ENCODE measurements at regions not wholly inside any gene's neighbourhood (a gene's known extent, or its start where the extent isn't known, plus 50 kb on each side); places are given as distances from the start of the nearest gene placed in this dataset.

DNA sequence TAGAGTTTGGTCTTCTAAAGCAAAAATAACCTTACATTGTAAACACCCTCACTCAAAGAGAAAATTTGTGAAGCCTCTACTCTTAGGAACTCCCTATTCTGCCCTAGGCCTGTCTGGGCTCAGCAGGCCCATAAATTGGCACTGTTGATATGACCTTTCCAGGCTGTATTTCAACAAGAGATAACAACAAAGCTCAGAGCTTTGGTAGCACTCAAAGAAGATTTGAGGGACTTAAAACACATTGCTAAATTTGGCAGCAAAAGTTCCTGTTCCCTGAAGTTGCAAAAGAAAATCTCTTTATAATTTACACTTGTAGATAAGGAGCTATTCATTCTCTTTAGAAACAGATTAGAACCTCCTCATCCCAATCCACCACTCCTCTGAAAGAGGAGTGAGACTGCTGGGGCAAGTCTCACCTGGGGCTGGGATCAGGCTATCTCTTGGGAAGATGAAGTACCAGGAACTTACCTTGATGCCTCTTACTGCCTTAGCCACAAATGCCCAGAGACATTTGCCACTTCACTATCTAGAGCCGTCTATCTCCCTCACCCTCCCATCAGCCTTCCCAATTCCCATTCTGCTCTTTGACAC, 110.4 kb upstream of the AKIP1 start:
- DNase-seq: no peak

DNA sequence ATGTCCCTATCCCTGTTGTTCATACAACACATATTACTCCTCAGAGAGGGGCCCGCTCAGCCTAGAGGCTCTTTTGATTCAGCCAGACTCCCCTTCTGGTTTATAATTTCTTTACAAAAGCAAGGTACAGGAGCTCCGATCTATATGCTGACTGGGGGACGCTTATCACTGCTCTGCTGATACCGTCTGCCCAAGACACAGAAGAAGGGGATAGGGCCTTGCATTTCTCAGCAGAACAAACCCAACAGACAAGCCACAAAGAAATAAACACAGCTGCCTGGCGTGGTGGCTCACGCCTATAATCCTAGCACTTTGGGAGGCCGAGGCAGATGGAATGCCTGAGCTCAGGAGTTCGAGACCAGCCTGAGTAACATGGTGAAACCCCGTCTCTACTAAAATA, 109.9 kb upstream of the AKIP1 start:
- DNase-seq: no peak

DNA sequence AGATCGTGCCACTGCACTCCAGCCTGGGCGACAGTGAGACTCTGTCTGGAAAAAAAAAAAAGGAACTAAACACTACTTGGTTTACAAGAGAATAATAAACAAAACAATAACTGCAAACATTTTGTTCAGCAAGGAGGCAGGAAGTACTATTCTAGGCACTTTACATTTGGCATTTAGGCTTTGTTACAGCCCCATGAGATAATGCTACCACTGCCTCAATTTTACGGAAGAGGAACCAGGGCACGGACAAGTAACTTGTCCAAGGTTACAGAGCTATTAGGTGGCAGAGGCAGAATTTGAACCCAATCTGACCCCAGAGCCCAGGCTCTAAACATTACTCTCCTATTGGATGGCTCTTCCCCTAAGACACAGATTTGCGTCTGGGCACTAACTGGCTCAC, 108.7 kb upstream of the AKIP1 start:
- DNase-seq: no peak

GRCh38 chr11:8803973-8804372, 107.0 kb upstream of the AKIP1 start:
- no peak for DNase-seq

DNA sequence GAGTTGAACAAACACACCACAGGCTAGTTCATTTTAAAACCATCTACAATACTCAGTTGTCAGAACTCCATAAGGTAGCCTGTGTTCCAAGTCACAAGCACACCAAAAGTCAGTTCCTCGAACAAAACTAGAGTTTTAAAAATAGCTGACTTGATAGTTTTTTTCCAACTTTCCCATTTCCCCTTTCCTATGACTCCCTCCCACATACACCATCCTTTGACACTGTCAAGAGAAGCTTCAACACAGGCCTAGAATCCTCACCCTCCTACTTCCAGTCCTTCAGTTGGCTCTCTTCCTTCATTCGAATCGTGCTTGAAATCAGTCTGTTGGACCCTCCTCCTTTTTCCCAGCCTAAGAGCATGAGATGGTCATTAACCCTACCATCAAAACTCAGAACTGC, 105.7 kb upstream of the AKIP1 start:
- DNase-seq: no peak

DNA sequence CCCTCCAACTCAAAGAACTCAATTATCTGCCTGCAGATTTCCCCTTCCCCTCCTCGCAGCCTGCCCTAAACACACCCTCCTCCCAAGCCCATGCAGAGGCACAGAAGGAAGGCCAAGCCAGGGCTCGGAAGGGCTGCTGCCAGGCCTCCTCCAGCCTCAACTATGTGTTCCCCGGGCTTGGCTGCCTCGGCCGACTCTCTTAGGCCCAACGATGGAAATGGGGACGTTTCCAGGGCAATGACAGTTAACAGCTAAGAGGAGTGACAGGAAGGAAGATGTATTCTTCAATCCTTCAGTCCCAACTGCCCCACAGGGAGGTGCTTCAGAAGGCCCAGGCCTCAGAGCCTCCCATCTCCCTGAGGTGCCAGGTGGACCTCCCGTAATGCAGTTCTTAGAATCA, 104.0 kb upstream of the AKIP1 start:
- no peak for DNase-seq

GRCh38 chr11:8807544-8808225, 103.3 kb upstream of the AKIP1 start:
- DNase-seq: no peak

DNA sequence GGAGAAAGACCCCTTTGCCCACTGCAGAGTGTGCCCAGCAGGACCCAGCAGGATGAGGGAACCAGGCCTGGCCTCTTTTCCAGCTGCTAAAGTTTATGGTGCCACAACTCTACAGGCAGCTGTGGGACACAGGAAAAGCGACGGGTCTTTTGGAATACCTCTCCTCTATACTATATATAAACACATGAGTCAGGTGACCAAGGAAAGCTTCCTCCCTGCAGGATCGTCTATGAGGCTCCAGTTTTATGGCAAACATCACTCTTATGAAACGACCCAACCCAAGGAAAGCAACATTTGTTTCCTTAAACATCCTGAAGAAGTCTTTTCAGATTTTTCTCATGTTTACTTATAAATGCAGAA, 102.8 kb upstream of the AKIP1 start:
- no peak for DNase-seq

DNA sequence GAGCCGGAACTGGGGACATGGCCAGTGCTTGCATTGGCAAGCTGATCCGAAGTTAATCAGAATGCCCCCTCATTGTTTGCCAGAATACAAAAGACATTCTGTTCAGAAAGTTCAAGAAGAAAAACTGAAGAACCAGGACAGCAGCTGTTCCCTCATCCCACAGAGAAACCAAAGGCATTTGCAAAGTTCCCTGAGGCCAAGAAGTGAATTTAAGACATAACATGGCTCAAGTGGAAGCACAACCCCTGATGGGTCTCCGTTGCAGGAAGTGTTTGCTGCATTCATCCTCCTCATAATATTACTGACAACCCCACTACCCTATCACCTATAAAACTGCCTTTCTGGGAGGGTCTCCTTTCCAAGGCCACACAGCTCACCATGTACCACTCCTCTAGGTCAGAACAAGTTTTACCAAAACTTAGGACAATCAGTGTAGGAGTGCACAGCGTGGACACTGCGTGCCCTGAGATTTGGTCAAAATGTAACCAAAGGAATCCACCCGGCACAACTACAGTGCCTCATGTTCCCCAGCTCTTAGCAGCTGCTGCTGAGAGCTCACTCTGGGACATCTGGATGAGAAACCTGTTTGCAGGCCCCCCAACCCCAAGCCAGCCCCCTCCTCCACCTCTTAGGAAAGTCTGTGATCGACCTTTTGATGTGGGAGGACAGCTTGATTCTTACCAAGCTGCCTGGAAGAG, 101.6 kb upstream of the AKIP1 start:
- no peak for DNase-seq

DNA sequence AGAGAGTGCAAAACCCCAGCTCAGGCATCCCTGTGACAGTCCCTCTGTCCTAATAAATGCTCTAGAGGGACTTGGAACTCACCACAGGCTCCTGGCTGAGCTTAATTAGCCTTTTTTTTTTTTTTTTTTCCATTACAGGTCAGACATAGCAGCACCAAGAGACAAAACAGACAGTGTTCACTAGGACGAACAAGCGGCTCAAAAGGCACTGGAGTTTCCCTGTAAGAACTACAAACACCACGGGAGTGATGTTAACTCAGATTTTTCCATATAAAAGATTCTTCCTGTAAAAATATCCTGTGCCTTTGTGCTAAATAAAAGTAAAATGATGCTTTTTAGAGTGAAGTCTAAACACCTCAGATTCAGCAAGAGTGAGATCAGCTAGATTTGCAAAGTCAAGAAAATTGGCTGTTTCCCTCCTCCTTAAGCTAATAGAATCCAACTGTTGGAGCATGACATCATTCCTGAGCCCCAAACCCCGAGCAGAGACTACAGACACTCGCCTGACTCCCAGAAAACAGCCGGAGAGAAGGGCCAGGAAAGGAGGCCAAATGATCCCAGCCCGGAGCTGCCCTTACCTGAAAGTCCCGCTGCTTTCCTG, 101.0 kb upstream of the AKIP1 start:
- no peak for DNase-seq

DNA sequence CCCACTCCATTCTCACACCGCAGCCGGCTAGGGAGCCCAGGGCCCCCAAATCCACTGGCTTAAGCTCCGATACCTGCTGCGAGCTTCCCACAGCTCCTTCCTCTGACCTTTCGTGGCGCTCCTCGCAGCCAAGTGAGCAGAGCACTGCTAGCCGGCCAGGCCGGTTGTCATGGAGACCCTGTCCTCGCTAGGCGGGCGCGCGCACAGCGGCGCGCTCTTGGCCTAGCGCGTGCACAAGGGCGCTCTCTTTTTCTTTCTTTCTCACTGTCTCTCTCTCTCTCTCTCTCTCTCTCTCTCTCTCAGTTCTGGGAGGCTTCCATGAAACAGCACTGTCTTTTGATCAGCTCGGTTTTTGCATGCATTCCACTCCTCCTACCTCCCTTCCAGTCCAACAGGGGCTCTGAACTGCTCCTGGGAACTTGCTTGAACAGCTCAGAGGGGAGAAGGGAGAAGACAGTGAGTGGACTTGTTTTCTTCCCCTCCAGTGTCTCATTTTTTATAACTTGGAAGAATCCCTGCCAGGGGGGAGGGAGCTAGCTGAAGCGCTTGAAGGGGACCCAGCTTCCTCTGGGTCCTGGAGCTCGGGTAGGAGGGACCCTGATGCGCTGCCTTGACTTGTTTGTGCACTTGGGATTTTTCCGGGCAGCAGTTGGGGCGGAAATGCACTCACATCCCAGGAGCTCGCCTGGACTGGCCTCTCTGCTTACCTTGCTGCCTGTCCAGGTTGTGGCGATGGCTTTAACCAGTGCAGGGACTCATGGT, 100.3 kb upstream of the AKIP1 start:
- peak in 1 of 5 donors; percentile 26 for DNase-seq

GRCh38 chr11:8811571-8811970, 99.4 kb upstream of the AKIP1 start:
- DNase-seq: no peak

DNA sequence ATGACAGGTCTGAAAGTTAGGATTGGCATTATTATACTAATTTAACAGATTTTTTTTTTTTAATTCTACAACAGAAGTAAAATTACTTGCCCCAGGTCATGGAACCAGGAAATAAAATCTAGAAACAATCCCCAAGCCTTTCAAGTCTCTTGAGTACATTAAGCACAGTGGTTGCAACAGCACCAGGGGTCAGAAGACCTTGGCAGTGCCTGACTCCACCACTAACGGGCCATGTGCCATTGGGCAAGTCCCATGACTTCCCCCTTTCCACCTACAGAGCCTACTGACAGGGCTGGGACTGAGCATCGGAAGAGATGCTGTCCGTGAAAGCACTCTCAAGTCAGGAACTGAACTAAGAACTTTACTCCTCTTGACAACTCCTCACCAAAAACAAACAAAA, 98.6 kb upstream of the AKIP1 start:
- no peak for DNase-seq

DNA sequence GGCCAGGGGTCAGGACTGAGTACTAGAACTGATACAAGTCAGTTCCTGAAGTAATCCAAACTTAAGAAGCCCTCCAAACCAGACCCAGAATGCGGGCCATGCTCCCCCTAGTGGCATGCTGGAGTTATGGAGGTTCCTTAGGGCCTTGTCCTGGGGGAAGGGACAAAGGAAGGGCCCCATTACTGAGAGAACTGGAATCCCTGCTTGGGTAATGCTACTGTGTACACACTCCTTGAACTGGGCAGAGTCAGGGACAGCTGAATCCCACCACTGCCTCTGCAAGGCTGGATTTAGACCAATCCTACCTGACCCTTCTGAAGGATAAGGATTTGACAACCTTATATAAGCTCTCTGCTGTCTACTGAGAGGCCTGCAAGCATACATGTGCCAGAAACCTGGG, 97.3 kb upstream of the AKIP1 start:
- DNase-seq: peak in 1 of 5 donors; percentile 38

GRCh38 chr11:8814209-8814922, 96.6 kb upstream of the AKIP1 start:
- DNase-seq: peak in 1 of 5 donors; percentile 10

GRCh38 chr11:8814923-8815240, 96.1 kb upstream of the AKIP1 start:
- no peak for DNase-seq

GRCh38 chr11:8818421-8818820, 92.6 kb upstream of the AKIP1 start:
- DNase-seq: no peak

DNA sequence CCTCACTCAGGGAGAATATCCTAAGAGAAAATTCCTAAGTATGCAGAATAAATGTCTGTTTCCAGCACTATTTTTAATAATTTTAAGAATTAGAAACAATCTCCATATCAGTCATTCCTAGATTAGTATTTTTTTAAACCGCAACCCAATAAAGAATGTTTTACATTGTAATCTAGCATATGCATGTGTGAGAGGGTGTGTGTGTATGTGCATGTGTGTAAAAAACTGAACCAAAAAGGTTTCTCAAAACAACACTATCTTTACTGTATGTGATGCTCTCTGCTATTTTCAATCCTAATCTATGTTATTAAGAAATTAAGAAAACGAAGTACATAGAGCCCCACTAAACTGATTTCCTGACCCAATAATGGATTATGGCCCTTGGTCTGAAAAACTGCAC, 90.6 kb upstream of the AKIP1 start:
- DNase-seq: no peak

DNA sequence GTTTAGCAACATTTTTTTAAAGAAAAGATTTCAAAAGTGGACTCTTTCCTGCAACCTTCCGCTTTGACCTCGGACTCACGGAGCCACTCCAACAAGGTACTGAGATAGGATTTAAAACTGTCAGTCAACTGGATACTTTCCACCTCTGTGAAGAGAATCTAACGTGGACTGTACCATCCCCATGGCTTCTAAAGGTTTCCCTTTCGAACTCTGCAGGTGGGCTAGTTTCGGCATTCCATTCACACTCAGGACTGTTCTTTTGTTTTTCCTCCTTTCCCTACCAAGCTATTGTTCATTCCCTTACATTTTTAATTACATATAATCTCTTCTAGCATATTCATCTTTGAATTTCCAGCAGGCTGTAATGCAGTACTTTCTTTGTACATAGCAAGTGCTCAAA, 88.5 kb upstream of the AKIP1 start:
- no peak for DNase-seq

- no peak for DNase-seq
Measured at GRCh38 chr11:8823174-8823742, 87.7 kb upstream of the AKIP1 start.

DNA sequence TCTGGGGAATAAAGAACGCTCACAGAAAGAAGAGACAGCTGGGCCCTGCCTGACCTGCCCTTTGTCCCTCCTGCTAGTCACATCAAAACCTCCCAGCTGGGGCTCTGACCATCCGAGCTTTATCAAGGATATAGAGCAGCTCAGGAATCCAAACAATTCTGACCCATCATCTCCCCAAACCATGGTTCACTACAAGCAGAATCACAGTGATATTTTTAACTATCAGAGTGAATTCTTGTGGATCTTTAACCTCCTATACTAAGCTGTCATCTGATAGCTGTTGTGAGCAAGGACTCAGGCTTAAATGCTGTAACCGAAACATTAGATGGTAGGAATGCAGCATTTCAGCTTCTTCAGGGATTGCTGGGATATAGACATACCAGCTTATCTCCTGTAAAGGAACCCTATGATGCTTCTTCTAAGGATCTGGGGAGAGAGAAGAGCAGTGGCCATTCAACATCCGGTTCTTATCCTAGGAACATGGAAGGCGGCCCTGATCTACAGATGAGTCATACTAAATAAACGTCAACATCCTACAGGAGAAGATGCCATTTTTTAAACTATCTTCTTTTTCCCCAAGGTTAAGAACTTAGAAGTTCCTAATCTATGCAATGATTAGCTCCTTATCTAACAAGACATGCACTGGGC, 84.7 kb upstream of the AKIP1 start:
- DNase-seq: no peak

Data from T-helper 1 cell (primary cell).